B cell (primary cell): ENCODE measurements at regions not wholly inside any gene's neighbourhood (a gene's known extent, or its start where the extent isn't known, plus 50 kb on each side); places are given as distances from the start of the nearest gene placed in this dataset.

Experiments used
- ATAC-seq: fragments of 200-7000 bp; cut with Tn5 transposase; one replicate; pipeline ENCODE4 v1.10.0; 2021; ENCODE audit warnings: low read depth, mild to moderate bottlenecking, moderate number of reproducible peaks, moderate library complexity
- CTCF ChIA-PET: fragments of 350-600 bp; sonication (Branson Sonifier 250); formaldehyde crosslinking; loops from one replicate; lab custom pipeline; 2021; ENCODE audit warnings: antibody characterized with exemption, inconsistent platforms; lab: Charles Lee
- POLR2A ChIA-PET: fragments of 350-600 bp; sonication (Branson Sonifier 250); formaldehyde crosslinking; loops from one replicate; lab custom pipeline; 2021; ENCODE audit warnings: antibody characterized with exemption; lab: Charles Lee
- DNase-seq: peaks from one replicate; pipeline ENCODE4 v3.0.0; 2013
- H2AFZ ChIP-seq: 2 replicates; pipeline ENCODE4 v1.6.1; 2012; ENCODE audit warnings: mild to moderate bottlenecking, low read depth, low read length; ENCODE audit not compliant: insufficient read depth, poor library complexity, severe bottlenecking
- H3K27ac ChIP-seq, 2 donors: 1 replicate in 1 of 2; 2 replicates in 1 of 2; pipeline ENCODE4 v1.5.1; 2012 to 2013; ENCODE audit warnings: low read length in 2 of 2, mild to moderate bottlenecking in 2 of 2, moderate library complexity in 1 of 2
- H3K27me3 ChIP-seq, 4 experiments: fragments of 200-600 bp in 1 of 4; sonication (generic) in 1 of 4; replicated peaks in 1 of 4; 1 replicate in 2 of 4; 2 replicates in 2 of 4; pipeline versions ENCODE4 v1.6.1 to v1.7.0; 2013 to 2016; ENCODE audit warnings: low read length in 3 of 4, mild to moderate bottlenecking in 2 of 4, mixed read lengths in 1 of 4, moderate library complexity in 1 of 4; ENCODE audit not compliant: insufficient read depth in 4 of 4, control insufficient read depth in 3 of 4; ENCODE audit errors: control extremely low read depth in 1 of 4
- H3K36me3 ChIP-seq, 2 experiments: replicated peaks in 1 of 2; 1 replicate in 1 of 2; 2 replicates in 1 of 2; pipeline versions ENCODE4 v1.6.1 to v1.7.1; 2013; ENCODE audit warnings: low read length in 1 of 2; ENCODE audit not compliant: insufficient read depth in 2 of 2, control insufficient read depth in 1 of 2; ENCODE audit errors: control extremely low read depth in 1 of 2, extremely low read depth in 1 of 2
- H3K4me1 ChIP-seq, 2 donors: fragments of 200-600 bp in 1 of 2; sonication (generic) in 1 of 2; 1 replicate in 1 of 2; 2 replicates in 1 of 2; pipeline versions ENCODE4 v1.5.1 to v1.6.1; 2013 to 2017; ENCODE audit warnings: low read length in 2 of 2; ENCODE audit not compliant: control insufficient read depth in 2 of 2, insufficient read depth in 2 of 2
- H3K4me2 ChIP-seq: replicated peaks from 2 replicates; pipeline ENCODE3; 2012; ENCODE audit warnings: mild to moderate bottlenecking, low read depth, low read length; ENCODE audit not compliant: poor library complexity, severe bottlenecking
- H3K4me3 ChIP-seq, 5 experiments: fragments of 200-600 bp in 1 of 5; sonication (generic) in 1 of 5; 1 replicate in 3 of 5; 2 replicates in 2 of 5; pipeline versions ENCODE4 v1.5.1 to v1.7.0; 2011 to 2016; ENCODE audit warnings: low read length in 4 of 5, mild to moderate bottlenecking in 4 of 5, low read depth in 2 of 5, control low read depth in 1 of 5, moderate library complexity in 1 of 5; ENCODE audit not compliant: insufficient read depth in 1 of 5; ENCODE audit errors: control extremely low read depth in 1 of 5, extremely low read depth in 1 of 5
- H3K79me2 ChIP-seq: fragments of 200-600 bp; sonication (generic); one replicate; pipeline ENCODE4 v1.6.0; 2016; ENCODE audit warnings: low read length; ENCODE audit not compliant: control insufficient read depth, insufficient read depth
- H3K9ac ChIP-seq: fragments of 200-600 bp; sonication (generic); 2 replicates; pipeline ENCODE4 v1.6.1; 2017; ENCODE audit warnings: mild to moderate bottlenecking, low read length, moderate library complexity
- H3K9me3 ChIP-seq, 3 donors: one replicate each; pipeline versions ENCODE4 v1.6.1 to v1.7.1; 2013; ENCODE audit warnings: low read length in 2 of 3; ENCODE audit not compliant: control insufficient read depth in 2 of 3, insufficient read depth in 1 of 3; ENCODE audit errors: control extremely low read depth in 1 of 3
- H4K20me1 ChIP-seq: 2 replicates; pipeline ENCODE4 v1.6.0; 2012; ENCODE audit warnings: mild to moderate bottlenecking, low read length; ENCODE audit not compliant: insufficient read depth, control insufficient read depth, poor library complexity, severe bottlenecking
- H3K27ac Mint-ChIP-seq: one replicate; pipeline ENCODE4 v1.8.0; 2021; ENCODE audit warnings: mixed read lengths
- H3K27me3 Mint-ChIP-seq: one replicate; pipeline ENCODE4 v1.8.0; 2021; ENCODE audit warnings: mixed read lengths
- H3K4me1 Mint-ChIP-seq: one replicate; pipeline ENCODE4 v1.8.0; 2021; ENCODE audit warnings: mixed read lengths
- H3K4me3 Mint-ChIP-seq: one replicate; pipeline ENCODE4 v1.8.0; 2021; ENCODE audit warnings: mixed read lengths
- H3K9me3 Mint-ChIP-seq: one replicate; pipeline ENCODE4 v1.8.0; 2022; ENCODE audit warnings: mixed read lengths; ENCODE audit not compliant: insufficient read depth
- CTCF ChIP-seq: fragments of 200-600 bp; IDR thresholded peaks from one replicate; pipeline ENCODE4 v1.8.0; 2022; ENCODE audit warnings: antibody characterized with exemption, mild to moderate bottlenecking
- EZH2 ChIP-seq: IDR thresholded peaks from 2 replicates; pipeline ENCODE4 v1.6.1; 2012; ENCODE audit warnings: borderline replicate concordance, low read depth, mild to moderate bottlenecking, moderate library complexity, low read length; ENCODE audit not compliant: insufficient read depth, poor library complexity, severe bottlenecking
- WGBS: methylation state at CpG from one replicate; pipeline ENCODE4 v1.1.5; 2013; ENCODE audit warnings: missing lambda C conversion rate; ENCODE audit not compliant: insufficient coverage; 5-methylcytosine and 5-hydroxymethylcytosine counted together
- intact Hi-C: fragments of 100-400 bp; cut with micrococcal nuclease; formaldehyde crosslinking; loops from one replicate; pipeline ENCODE4 v1.10.0; 2022

GRCh38 chr10:44326474-44327030 lies 58.3 kb downstream of the CXCL12 start:
- no peak overlapping the region for H3K27ac Mint-ChIP-seq
- DNase-seq (no peak), ATAC-seq (no peak)
- WGBS, result 100% methylated on average over 1 of the region's 1 CpG
- Histone ChIP-seq H3K4me3 (no peak overlapping the region), H3K36me3 (no peaks in the 10 kb centered on the region), H3K27me3 (no peaks in the 10 kb centered on the region), H4K20me1 (no peaks in the 10 kb centered on the region), H3K4me2 (no peak overlapping the region), H3K9me3 (no peaks in the 10 kb centered on the region), H3K4me1 (no peaks in the 10 kb centered on the region), H3K79me2 (no peaks in the 10 kb centered on the region), H3K9ac (no peak overlapping the region), H2AFZ (no peak overlapping the region), H3K27ac (no peak overlapping the region)
- H3K4me1 Mint-ChIP-seq, result no peaks in the 10 kb centered on the region
- no peaks in the 10 kb centered on the region for H3K9me3 Mint-ChIP-seq
- CTCF ChIA-PET, result no interaction called here
- TF ChIP-seq EZH2 (no peak), CTCF (no peak)
- H3K27me3 Mint-ChIP-seq, result no peaks in the 10 kb centered on the region
- intact Hi-C loops, result no loop called here
- no peak overlapping the region for H3K4me3 Mint-ChIP-seq
- POLR2A ChIA-PET, result no interaction called here

GRCh38 chr10:44325596-44326307 lies 59.1 kb downstream of the CXCL12 start:
- ChIA-PET POLR2A (no interaction called here), CTCF (no interaction called here)
- H3K27ac ChIP-seq, result no peak overlapping the region
- H3K79me2 ChIP-seq, result no peaks in the 10 kb centered on the region
- H3K27me3 ChIP-seq, result no peaks in the 10 kb centered on the region
- H3K4me2 ChIP-seq, result no peak overlapping the region
- Mint-ChIP-seq H3K4me1 (no peaks in the 10 kb centered on the region), H3K4me3 (no peak overlapping the region), H3K9me3 (no peaks in the 10 kb centered on the region), H3K27me3 (no peaks in the 10 kb centered on the region), H3K27ac (no peak overlapping the region)
- no peak for DNase-seq
- no peaks in the 10 kb centered on the region for H3K4me1 ChIP-seq
- intact Hi-C loops, result no loop called here
- 36% methylated on average over 4 of the region's 6 CpGs for WGBS
- no peak for ATAC-seq
- no peaks in the 10 kb centered on the region for H3K36me3 ChIP-seq
- no peak overlapping the region for H3K9ac ChIP-seq
- no peak overlapping the region for H3K4me3 ChIP-seq
- H2AFZ ChIP-seq, result no peak overlapping the region
- no peaks in the 10 kb centered on the region for H4K20me1 ChIP-seq
- TF ChIP-seq CTCF (no peak), EZH2 (no peak)
- no peaks in the 10 kb centered on the region for H3K9me3 ChIP-seq
